Keratinocyte (primary cell): ENCODE measurements at regions not wholly inside any gene's neighbourhood (a gene's known extent, or its start where the extent isn't known, plus 50 kb on each side); places are given as distances from the start of the nearest gene placed in this dataset.

ENCODE experiments used
- DNase-seq: peaks from one replicate; pipeline ENCODE4 v3.0.0-alpha.2; 2011; ENCODE audit warnings: low read depth, missing footprints, low spot score
- FAIRE-seq: peaks from 2 replicates; lab custom pipeline; 2011; peaks lifted over from hg19 to GRCh38; lab: Jason Lieb, UNC
- H2AFZ ChIP-seq: 2 replicates; pipeline ENCODE4 v1.6.0; 2012; ENCODE audit warnings: low read length, control low read depth, inconsistent platforms; ENCODE audit not compliant: control insufficient read depth
- H3K27ac ChIP-seq: 2 replicates; pipeline ENCODE4 v1.5.1; 2011; ENCODE audit warnings: low read length; ENCODE audit not compliant: control insufficient read depth, insufficient read depth
- H3K27me3 ChIP-seq: 3 replicates; pipeline ENCODE4 v1.6.0; 2011; ENCODE audit warnings: low read length; ENCODE audit not compliant: control insufficient read depth, insufficient read depth; ENCODE audit errors: extremely low read depth
- H3K36me3 ChIP-seq, 2 experiments: 2 replicates in 1 of 2; 3 replicates in 1 of 2; pipeline ENCODE4 v1.5.1; 2011; ENCODE audit warnings: low read length in 2 of 2, mild to moderate bottlenecking in 1 of 2; ENCODE audit not compliant: control insufficient read depth in 2 of 2, insufficient read depth in 2 of 2; ENCODE audit errors: extremely low read depth in 1 of 2
- H3K4me1 ChIP-seq: 3 replicates; pipeline ENCODE4 v1.5.1; 2011; ENCODE audit warnings: low read length; ENCODE audit not compliant: control insufficient read depth, insufficient read depth; ENCODE audit errors: extremely low read depth
- H3K4me2 ChIP-seq: 3 replicates; pipeline ENCODE4 v1.6.0; 2011; ENCODE audit warnings: low read depth, low read length; ENCODE audit not compliant: control insufficient read depth, insufficient read depth; ENCODE audit errors: extremely low read depth
- H3K4me3 ChIP-seq, 3 experiments: fragments of 200-600 bp in 1 of 3; sonication (generic) in 1 of 3; 2 replicates in 2 of 3; 3 replicates in 1 of 3; pipeline ENCODE4 v1.5.1; 2011 to 2016; ENCODE audit warnings: low read length in 3 of 3, mild to moderate bottlenecking in 3 of 3, control low read depth in 2 of 3, inconsistent platforms in 1 of 3, low read depth in 1 of 3, mixed read lengths in 1 of 3, mixed run types in 1 of 3, moderate library complexity in 1 of 3; ENCODE audit not compliant: control insufficient read depth in 2 of 3, insufficient read depth in 2 of 3; ENCODE audit errors: extremely low read depth in 1 of 3
- H3K79me2 ChIP-seq: 2 replicates; pipeline ENCODE4 v1.6.0; 2012; ENCODE audit warnings: low read length; ENCODE audit not compliant: control insufficient read depth, insufficient read depth
- H3K9ac ChIP-seq: 3 replicates; pipeline ENCODE4 v1.6.0; 2011; ENCODE audit warnings: low read length; ENCODE audit not compliant: control insufficient read depth, insufficient read depth; ENCODE audit errors: extremely low read depth
- H3K9me1 ChIP-seq: 3 replicates; pipeline ENCODE4 v1.6.0; 2011; ENCODE audit warnings: low read length; ENCODE audit not compliant: control insufficient read depth, insufficient read depth; ENCODE audit errors: extremely low read depth
- H3K9me3 ChIP-seq: 2 replicates; pipeline ENCODE4 v1.5.1; 2012; ENCODE audit warnings: low read depth, low read length; ENCODE audit not compliant: control insufficient read depth
- H4K20me1 ChIP-seq: 3 replicates; pipeline ENCODE4 v1.6.0; 2011; ENCODE audit warnings: low read length; ENCODE audit not compliant: control insufficient read depth, insufficient read depth; ENCODE audit errors: extremely low read depth
- EZH2 ChIP-seq: IDR thresholded peaks from one replicate; pipeline ENCODE4 v1.6.1; 2012; ENCODE audit warnings: inconsistent platforms, mild to moderate bottlenecking, low read length, moderate library complexity
- dilution Hi-C: fragments of 300-500 bp; cut with MboI; formaldehyde crosslinking; loops from one replicate; pipeline ENCODE4 v1.7.0; 2020; ENCODE audit warnings: low sequenced_read_pairs; ENCODE audit not compliant: extremely low pct_ligation_motif_present
- TF ChIP-seq, protein P1 (sequence below), 3 experiments: IDR thresholded peaks in 1 of 3; conservative IDR thresholded peaks in 1 of 3; optimal IDR thresholded peaks in 1 of 3; 2 replicates in 2 of 3; 3 replicates in 1 of 3; pipeline versions ENCODE3 to v1.5.1; 2011; ENCODE audit warnings: low read length in 3 of 3, mild to moderate bottlenecking in 3 of 3, moderate library complexity in 2 of 3, control low read depth in 1 of 3, inconsistent platforms in 1 of 3; ENCODE audit not compliant: insufficient read depth in 2 of 3; ENCODE audit errors: extremely low read depth in 1 of 3

DNA sequence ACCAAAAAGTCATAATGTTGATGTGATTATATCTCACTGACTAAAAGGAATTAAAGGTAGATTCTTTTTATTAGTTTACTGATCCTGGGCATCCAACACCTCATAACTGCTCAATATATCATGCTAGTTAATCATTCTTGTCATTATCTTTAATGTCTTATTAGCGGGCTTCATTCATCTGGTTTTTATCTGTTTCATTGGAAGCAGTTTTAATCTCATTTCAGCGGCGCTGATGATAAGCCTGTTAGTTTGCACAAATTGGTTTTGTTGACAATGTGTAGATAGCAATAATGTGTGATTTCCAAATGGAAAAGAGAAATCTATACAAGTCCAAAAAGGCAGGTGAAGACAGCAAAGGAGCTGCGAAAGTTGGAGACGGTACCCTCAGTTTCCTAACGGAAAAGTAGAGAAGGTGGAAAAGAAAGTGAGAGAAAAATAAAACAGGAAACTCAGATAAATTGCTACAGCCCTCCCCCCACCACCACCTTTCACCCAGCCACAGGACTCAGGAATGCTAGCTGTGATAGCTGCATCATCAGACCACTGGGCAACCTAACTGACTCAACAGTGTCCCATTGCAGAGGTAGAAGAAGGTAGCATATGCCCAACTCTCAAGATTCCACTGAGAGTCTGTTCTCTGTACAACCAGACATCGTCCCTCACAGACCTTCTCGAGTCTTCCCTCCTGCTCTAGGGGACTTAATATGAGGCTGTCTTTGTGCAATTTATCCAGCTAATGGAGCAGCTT, 241.7 kb upstream of the CAMK1G start:
- no peaks in the 10 kb centered on the region for H3K36me3 ChIP-seq
- DNase-seq (no peak), FAIRE-seq (peak; percentile 36)
- no peaks in the 10 kb centered on the region for H4K20me1 ChIP-seq
- no peak overlapping the region for H3K4me2 ChIP-seq
- no peak overlapping the region for H3K27ac ChIP-seq
- TF ChIP-seq EZH2, result no peak
- TF ChIP-seq, protein P1, sequence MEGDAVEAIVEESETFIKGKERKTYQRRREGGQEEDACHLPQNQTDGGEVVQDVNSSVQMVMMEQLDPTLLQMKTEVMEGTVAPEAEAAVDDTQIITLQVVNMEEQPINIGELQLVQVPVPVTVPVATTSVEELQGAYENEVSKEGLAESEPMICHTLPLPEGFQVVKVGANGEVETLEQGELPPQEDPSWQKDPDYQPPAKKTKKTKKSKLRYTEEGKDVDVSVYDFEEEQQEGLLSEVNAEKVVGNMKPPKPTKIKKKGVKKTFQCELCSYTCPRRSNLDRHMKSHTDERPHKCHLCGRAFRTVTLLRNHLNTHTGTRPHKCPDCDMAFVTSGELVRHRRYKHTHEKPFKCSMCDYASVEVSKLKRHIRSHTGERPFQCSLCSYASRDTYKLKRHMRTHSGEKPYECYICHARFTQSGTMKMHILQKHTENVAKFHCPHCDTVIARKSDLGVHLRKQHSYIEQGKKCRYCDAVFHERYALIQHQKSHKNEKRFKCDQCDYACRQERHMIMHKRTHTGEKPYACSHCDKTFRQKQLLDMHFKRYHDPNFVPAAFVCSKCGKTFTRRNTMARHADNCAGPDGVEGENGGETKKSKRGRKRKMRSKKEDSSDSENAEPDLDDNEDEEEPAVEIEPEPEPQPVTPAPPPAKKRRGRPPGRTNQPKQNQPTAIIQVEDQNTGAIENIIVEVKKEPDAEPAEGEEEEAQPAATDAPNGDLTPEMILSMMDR (optimal IDR thresholded peaks at IDR 0.05 in 1 of 3, IDR thresholded peaks at IDR 0.05 in 1 of 3, conservative IDR thresholded peaks at IDR 0.05 in 1 of 3; ENCODE audit: extremely low read depth in 1 of 3, insufficient read depth in 2 of 3, low read length in 3 of 3), result no peak
- H3K9me3 ChIP-seq, result no peaks in the 10 kb centered on the region
- H3K4me1 ChIP-seq, result peaks cover 7% of the 10 kb centered on the region
- H3K27me3 ChIP-seq, result no peaks in the 10 kb centered on the region
- no peak overlapping the region for H2AFZ ChIP-seq
- no peak overlapping the region for H3K9ac ChIP-seq
- H3K9me1 ChIP-seq, result no peaks in the 10 kb centered on the region
- no peak overlapping the region for H3K4me3 ChIP-seq
- no peaks in the 10 kb centered on the region for H3K79me2 ChIP-seq
- dilution Hi-C loops, result no loop called here

DNA sequence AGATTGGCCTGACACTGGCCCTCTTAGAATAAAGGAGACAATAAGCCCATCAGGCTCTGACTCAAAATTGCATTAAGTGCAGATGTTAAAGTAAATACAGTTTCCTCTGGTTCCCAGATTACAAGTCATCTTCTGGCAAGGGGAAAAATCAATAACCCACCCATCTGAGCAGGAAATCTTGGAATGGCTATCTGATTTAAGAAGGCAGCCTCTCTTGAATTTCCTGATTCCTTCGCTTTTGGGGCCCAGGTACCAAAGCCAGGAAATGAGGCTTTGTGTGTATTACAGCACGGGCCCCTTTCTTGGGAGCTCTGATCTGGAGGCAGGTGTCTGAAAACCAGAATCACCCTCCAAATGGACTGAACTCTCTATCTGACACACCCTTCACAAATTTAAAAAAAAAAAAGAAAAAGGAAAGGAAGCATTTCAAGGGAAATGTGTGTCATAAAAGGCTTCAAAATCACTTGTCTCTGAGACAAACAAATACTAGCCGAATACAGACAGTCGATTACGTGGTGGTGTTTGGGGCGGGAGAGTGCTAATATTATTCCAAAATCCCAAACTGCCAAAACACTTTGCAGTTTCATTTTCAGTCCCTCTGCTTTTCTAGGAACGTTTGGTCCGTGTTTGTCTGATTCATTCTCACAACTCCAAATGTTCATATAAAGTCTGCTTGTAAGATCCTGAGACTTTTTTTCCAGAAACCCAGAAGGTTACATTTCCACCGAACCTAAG, 240.9 kb upstream of the CAMK1G start:
- no peaks in the 10 kb centered on the region for H3K79me2 ChIP-seq
- TF ChIP-seq, protein P1 (optimal IDR thresholded peaks at IDR 0.05 in 1 of 3, IDR thresholded peaks at IDR 0.05 in 1 of 3, conservative IDR thresholded peaks at IDR 0.05 in 1 of 3; ENCODE audit: extremely low read depth in 1 of 3, insufficient read depth in 2 of 3, low read length in 3 of 3), result no peak
- no peak for TF ChIP-seq EZH2
- H3K9me1 ChIP-seq, result no peaks in the 10 kb centered on the region
- peaks cover 7% of the 10 kb centered on the region for H3K4me1 ChIP-seq
- peak overlapping the region in 1 of 3 experiments; percentile 4 for H3K4me3 ChIP-seq
- DNase-seq (no peak), FAIRE-seq (peak; percentile 9)
- dilution Hi-C loops, result no loop called here
- no peaks in the 10 kb centered on the region for H3K9me3 ChIP-seq
- no peaks in the 10 kb centered on the region for H3K36me3 ChIP-seq
- H3K4me2 ChIP-seq, result peak overlapping the region; percentile 79
- H3K27me3 ChIP-seq, result no peaks in the 10 kb centered on the region
- H3K9ac ChIP-seq, result no peak overlapping the region
- H2AFZ ChIP-seq, result peak overlapping the region; percentile 34
- H3K27ac ChIP-seq, result no peak overlapping the region
- no peaks in the 10 kb centered on the region for H4K20me1 ChIP-seq
